ENCODE measurements at regions not wholly inside any gene's neighbourhood (a gene's known extent, or its start where the extent isn't known, plus 50 kb on each side); places are given as distances from the start of the nearest gene placed in this dataset.

DNA sequence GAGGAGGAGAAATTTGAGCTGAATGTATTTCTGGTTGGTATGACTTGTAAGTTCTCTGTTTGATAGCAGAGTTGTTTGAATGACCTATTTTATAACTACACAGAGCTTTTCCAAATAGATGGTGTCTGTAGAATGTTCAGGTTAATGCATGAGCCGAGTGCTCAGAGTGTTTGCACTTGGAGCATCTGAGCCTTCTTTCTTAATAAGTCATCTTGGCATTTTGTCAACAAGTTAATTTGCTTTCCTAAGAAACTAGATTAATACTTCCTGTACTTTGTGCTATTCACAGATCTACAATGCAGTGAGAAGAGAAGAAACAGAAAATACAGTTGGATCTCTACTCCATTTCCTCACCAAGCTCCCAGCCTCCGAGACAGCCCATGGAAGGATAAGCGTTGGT is 138.2 kb downstream of the PLCE1 start:
- Mint-ChIP-seq H3K9me3 (peaks cover 0 to 3% (median 2%) of the 10 kb centered on the region in 7 donors), H3K27ac (no peak overlapping the region), H3K27me3 (ENCODE audit: low read depth in 3 of 3) (peaks cover 0 to 2% (median 0%) of the 10 kb centered on the region in 3 donors), H3K4me3 (no peak overlapping the region), H3K4me1 (no peaks in the 10 kb centered on the region), H3K36me3 (no peaks in the 10 kb centered on the region)
- intact Hi-C loops (cut with micrococcal nuclease): no loop called here
- Histone ChIP-seq H3K9ac (ENCODE audit: insufficient read depth, low read length, poor library complexity, severe bottlenecking) (no peak overlapping the region), H2AFZ (ENCODE audit: insufficient read depth, low read depth, low read length, poor library complexity, severe bottlenecking) (no peak overlapping the region), H3K4me3 (replicated peaks in 1 of 3; ENCODE audit: low read depth in 2 of 3, low read length in 3 of 3) (no peak overlapping the region), H3K4me1 (ENCODE audit: control insufficient read depth in 1 of 2, insufficient read depth in 2 of 2, low read length in 2 of 2) (no peaks in the 10 kb centered on the region), H3K9me3 (replicated peaks in 1 of 2; ENCODE audit: control insufficient read depth in 1 of 2, insufficient read depth in 1 of 2, low read length in 2 of 2) (no peaks in the 10 kb centered on the region), H3K27me3 (ENCODE audit: control insufficient read depth in 2 of 2, insufficient read depth in 2 of 2, low read length in 2 of 2) (no peaks in the 10 kb centered on the region), H3K4me2 (replicated peaks; ENCODE audit: extremely low read depth, low read length, poor library complexity, severe bottlenecking) (no peak overlapping the region), H3K79me2 (ENCODE audit: insufficient read depth, low read length) (no peaks in the 10 kb centered on the region), H4K20me1 (ENCODE audit: insufficient read depth, low read length) (no peaks in the 10 kb centered on the region), H3K27ac (ENCODE audit: low read depth in 1 of 2, low read length in 2 of 2) (no peak overlapping the region), H3K36me3 (replicated peaks in 1 of 2; ENCODE audit: control insufficient read depth in 1 of 2, insufficient read depth in 2 of 2, low read length in 2 of 2) (no peaks in the 10 kb centered on the region)
- 85% methylated on average over 2 of the region's 3 CpGs for WGBS (ENCODE audit: insufficient coverage)
- no peak for TF ChIP-seq CTCF (IDR thresholded peaks at IDR 0.05)
- DNase-seq: no peak

DNA sequence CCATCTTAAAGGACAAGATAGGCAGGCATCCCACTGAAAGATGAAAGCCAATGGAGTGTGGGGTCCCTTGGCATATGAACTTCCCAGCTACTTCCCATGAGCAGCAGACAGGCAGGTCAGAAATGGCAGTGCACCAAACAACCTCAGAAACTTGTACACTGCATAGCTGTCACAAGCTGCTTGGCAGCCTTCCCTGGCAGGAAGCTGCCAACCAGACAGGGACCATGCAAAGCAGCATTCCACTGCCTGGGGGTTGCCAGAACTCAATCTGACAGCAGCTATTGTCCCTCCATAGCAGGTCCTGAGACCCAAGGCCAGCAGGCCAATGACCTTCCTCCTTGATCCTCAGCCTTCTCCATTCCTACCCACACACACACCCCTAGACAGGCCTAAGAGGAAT is 139.5 kb downstream of the PLCE1 start:
- no peaks in the 10 kb centered on the region for H3K4me1 Mint-ChIP-seq
- Histone ChIP-seq H3K4me1 (ENCODE audit: control insufficient read depth in 1 of 2, insufficient read depth in 2 of 2, low read length in 2 of 2) (no peaks in the 10 kb centered on the region), H2AFZ (ENCODE audit: insufficient read depth, low read depth, low read length, poor library complexity, severe bottlenecking) (no peak overlapping the region), H3K27ac (ENCODE audit: low read depth in 1 of 2, low read length in 2 of 2) (no peak overlapping the region), H3K4me3 (replicated peaks in 1 of 3; ENCODE audit: low read depth in 2 of 3, low read length in 3 of 3) (no peak overlapping the region), H4K20me1 (ENCODE audit: insufficient read depth, low read length) (no peaks in the 10 kb centered on the region), H3K9ac (ENCODE audit: insufficient read depth, low read length, poor library complexity, severe bottlenecking) (no peak overlapping the region), H3K9me3 (replicated peaks in 1 of 2; ENCODE audit: control insufficient read depth in 1 of 2, insufficient read depth in 1 of 2, low read length in 2 of 2) (no peaks in the 10 kb centered on the region), H3K27me3 (ENCODE audit: control insufficient read depth in 2 of 2, insufficient read depth in 2 of 2, low read length in 2 of 2) (no peaks in the 10 kb centered on the region), H3K36me3 (replicated peaks in 1 of 2; ENCODE audit: control insufficient read depth in 1 of 2, insufficient read depth in 2 of 2, low read length in 2 of 2) (no peaks in the 10 kb centered on the region), H3K79me2 (ENCODE audit: insufficient read depth, low read length) (no peaks in the 10 kb centered on the region), H3K4me2 (replicated peaks; ENCODE audit: extremely low read depth, low read length, poor library complexity, severe bottlenecking) (no peak overlapping the region)
- intact Hi-C loops (cut with micrococcal nuclease): no loop called here
- H3K27ac Mint-ChIP-seq: no peak overlapping the region
- peaks cover 0 to 2% (median 0%) of the 10 kb centered on the region in 3 donors for H3K27me3 Mint-ChIP-seq (ENCODE audit: low read depth in 3 of 3)
- peaks cover 0 to 5% (median 2%) of the 10 kb centered on the region in 7 donors for H3K9me3 Mint-ChIP-seq
- no peaks in the 10 kb centered on the region for H3K36me3 Mint-ChIP-seq
- no peak overlapping the region for H3K4me3 Mint-ChIP-seq
- TF ChIP-seq CTCF (IDR thresholded peaks at IDR 0.05): no peak
- DNase-seq: no peak

All from CD14-positive monocyte (primary cell).